HG02970 (cell line): ENCODE measurements at regions not wholly inside any gene's neighbourhood (a gene's known extent, or its start where the extent isn't known, plus 50 kb on each side); places are given as distances from the start of the nearest gene placed in this dataset.
"Not testable (repeated sequence)": the region's sequence is repeated elsewhere in the genome, so short reads cannot be mapped to it uniquely, and the experiment has no call there.

Source experiments
- ATAC-seq: cut with Tn5 transposase; IDR thresholded peaks from one replicate; pipeline ENCODE4 v1.9.1; 2021; ENCODE audit warnings: mild to moderate bottlenecking, moderate library complexity, moderate number of reproducible peaks; ENCODE audit not compliant: unreplicated experiment, low FRiP score

DNA sequence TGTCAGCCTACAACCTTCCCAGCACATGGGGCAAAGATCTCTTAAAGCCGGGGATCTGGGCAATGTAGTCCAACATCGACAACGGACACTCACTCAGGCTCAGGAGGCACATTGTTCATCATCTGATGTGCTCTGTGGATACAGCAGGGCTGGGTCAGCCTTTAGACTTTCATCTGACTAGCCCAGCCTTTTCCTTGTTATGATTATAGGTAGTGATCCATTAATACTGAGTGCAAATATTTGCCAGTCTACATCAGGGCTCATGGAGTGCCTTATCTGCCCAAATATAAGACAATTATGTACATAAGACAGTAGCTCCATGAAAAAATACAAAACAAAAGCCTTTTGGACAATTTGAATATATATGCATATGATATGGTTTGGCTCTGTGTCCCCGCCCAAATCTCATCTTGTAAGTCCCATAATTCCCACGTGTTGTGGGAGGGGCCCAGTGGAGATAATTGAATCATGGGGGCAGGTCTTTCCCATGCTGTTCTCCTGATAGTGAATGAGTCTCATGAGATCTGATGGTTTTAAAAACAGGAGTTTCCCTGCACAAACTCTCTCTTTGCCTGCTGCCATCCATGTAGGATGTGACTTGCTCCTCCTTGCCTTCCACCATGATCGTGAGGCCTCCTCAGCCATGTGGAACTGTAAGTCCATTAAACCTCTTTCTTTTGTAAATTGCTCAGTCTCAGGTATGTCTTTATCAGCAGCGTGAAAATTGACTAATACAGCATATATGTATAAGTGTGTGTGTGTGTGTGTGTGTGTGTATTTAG, 248.5 kb upstream of the FOXN3 start:
- ATAC-seq = not testable (repeated sequence)

DNA sequence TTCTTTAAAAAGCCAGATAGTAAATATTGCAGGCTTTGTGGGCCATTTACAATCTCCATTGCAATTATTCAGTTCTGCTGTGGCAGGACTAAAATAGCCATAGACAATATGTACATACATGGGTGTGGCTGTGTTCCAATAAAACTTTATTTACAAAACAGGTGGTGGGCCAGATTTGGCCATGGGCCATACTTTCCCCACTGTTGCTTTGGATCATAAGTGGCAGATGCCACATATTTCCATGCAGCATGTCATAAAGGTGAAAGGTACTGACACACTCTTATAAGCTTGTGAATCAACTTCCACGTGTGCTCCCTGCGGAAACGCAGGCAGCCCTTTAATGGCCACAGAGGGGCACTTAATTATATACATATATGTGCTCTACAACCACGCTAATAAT, 244.4 kb upstream of the FOXN3 start:
- ATAC-seq = no peak

GRCh38 chr14:89660625-89661233, 243.7 kb upstream of the FOXN3 start:
- ATAC-seq = not testable (repeated sequence)

GRCh38 chr14:89660166-89660565, 243.1 kb upstream of the FOXN3 start:
- ATAC-seq = no peak

DNA sequence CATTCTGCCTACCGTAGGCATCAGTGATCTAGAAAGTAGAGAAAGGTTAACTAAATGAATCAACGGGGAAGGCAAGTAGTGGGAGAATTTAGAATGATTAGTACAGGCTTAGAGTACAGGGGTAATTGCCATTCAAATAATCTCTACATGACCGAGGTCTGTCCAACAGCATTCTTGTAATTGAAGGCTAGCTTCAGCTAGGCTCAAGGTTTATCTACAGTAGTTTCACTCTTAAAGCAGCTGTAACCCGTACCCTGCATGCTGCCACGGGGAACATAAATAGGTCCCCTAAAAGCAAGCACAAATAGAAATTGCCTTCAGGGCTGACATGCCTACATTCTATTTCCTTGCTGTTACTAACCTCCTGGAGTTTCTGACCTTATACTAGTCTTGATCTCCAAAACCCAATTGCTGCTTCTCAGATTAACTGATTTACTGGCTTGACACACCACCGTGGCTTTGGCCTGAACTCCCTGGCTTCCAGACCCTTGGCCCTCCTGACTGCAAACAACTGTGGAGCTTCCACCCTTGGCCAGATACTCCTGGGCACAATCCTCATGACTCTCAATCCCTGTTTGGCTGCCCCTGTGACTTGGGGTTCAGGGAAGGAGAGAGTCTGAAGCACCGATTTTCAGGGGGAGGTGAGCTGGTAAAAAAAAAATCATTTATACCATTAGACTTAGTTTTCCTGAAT, 242.1 kb upstream of the FOXN3 start:
- no peak for ATAC-seq

DNA sequence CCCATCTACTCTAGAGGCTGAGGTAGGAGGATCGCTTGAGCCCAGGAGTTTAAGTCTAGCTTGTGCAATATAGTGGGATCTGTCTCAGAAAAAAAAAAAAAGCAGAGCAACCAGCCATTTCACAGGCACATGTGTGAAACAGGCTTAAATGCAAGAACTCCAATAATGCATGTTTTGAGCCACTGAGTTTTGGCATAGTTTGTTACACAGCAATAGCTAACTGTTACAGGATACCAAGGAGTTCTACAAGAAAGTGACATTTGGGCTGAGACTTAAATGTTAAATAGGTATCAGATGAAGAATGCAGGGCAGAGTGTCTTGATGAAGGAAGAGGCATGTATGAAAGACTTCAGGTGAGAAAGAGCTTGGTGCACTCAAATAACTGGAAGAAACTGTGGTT, 240.0 kb upstream of the FOXN3 start:
- no peak for ATAC-seq

DNA sequence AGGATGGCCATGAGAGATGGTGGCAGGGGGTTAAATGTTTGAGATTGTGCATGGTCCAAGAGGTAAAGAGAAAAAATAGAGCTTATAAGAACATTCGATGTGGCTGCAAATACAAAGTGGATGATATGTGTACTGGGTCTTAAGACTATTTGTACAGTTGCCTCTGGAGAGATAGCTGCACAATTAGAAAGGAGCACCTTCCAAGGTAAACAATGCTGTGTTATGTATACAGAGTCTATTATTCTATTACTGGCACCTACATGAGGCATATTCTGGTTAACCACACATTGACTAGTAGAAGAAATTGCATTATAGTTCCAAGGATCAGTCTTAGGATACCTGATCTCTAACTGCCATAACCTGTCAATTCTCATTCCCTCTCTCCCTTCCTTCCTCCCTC, 238.0 kb upstream of the FOXN3 start:
- ATAC-seq = no peak

DNA sequence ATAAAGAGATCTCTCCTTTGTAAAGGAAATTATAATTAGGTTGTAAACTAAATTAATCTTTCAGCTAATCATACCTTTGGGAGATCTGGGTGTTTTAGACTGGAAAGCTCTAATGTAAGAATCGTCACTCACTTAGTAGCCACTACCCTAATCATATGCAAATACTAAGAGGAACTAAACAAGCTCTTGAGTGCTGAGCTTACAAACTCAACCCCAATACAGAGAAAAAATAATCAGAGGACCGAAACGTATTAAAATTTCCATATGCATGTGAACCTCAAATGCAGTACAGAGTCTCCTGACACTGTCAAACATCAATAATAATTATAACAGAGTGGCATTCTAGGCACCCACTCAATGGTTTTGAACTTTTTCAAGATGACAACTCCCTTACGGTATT, 235.3 kb upstream of the FOXN3 start:
- ATAC-seq = no peak

DNA sequence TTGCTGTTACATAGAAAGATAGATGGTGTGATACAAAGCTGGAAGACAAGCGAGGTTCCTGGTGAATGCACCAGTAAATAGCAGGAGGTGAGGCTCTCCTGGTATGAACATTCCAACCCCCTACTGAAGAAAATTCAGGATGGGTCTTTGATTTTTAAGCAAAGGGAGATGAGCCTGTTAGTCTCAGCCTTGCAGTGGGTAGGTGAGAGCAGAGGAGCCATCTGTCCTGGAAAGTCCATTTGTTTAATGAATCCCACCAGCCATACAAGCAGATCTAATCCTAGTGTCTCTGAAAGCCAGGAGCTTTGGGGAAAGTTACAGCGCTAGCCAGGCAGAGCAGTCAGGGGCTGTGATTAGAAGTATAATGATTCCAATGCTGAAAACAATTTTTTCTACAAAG, 234.8 kb upstream of the FOXN3 start:
- no peak for ATAC-seq

- no peak for ATAC-seq
Measured at GRCh38 chr14:89650077-89650978, 233.3 kb upstream of the FOXN3 start.

- ATAC-seq = no peak
Measured at GRCh38 chr14:89649451-89650075, 232.5 kb upstream of the FOXN3 start.

- no peak for ATAC-seq
Measured at GRCh38 chr14:89648924-89649323, 231.9 kb upstream of the FOXN3 start.

DNA sequence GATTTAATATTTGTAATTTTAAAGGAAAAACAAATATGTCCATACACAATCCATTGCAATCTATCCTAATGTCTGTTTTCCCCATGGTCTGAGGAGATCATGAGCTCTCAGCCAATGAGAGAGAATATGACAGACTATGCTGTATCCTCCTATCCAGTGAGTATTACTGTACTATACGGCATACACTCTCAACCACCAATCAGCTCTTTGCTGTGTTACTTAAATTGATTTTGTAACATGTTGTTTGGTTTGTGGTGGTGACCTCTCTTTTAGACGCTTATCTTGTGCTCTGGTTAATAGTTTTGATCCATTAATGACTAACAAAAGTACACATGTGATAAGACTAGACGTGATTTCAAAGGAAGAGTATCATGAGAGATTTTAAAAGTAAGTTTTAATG, 231.5 kb upstream of the FOXN3 start:
- ATAC-seq = no peak

DNA sequence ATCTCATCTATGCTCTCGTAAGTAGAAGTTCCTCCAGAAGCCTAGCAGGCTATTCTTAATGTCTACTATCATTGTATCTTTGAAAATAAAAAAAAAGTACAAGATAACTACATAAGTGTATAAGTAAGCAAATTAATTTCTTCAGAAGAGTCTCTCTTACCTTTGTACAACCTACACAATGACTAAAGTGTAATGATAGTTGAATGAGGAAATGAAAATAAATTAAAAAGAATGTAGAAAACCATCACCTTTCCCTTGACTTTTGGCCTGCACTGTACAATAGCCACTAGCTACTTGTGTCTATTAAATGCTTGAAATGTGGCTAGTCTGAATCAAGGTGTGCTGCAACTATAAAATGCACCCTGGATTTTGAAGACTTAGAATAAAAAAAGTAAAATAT, 229.9 kb upstream of the FOXN3 start:
- no peak for ATAC-seq

GRCh38 chr14:89644641-89645040, 227.6 kb upstream of the FOXN3 start:
- no peak for ATAC-seq

DNA sequence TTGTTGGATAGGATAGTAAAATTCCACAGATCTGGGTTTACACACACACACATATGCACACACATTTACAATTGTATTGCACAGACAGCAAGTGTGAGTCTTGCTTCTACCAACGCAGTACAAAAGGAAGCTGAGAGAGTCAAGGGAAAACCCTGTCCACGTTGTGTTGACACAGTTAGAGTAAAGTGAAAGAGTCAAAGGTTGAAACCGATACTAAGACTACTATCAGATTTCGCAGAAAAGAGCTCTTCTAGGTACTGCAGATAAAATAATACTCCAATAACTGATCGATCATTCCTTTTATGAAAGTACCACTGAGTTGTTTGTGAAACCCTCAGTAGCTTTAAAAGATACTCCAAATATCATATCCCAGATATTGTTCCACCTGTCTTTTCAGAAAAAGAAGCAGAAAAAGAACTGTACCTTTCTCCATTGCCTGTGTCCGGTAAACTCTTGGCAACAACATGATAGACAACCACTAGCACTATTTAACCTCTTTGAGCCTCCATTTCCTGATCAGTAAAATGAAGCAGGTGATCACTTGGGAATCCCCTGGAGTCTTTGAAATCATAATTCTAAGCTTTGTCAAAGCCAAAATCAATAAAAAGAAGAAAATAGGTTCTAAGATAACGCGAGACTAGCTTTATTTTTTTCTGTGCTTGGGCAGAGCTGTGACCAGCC, 224.6 kb upstream of the FOXN3 start:
- peak; percentile 98 for ATAC-seq

DNA sequence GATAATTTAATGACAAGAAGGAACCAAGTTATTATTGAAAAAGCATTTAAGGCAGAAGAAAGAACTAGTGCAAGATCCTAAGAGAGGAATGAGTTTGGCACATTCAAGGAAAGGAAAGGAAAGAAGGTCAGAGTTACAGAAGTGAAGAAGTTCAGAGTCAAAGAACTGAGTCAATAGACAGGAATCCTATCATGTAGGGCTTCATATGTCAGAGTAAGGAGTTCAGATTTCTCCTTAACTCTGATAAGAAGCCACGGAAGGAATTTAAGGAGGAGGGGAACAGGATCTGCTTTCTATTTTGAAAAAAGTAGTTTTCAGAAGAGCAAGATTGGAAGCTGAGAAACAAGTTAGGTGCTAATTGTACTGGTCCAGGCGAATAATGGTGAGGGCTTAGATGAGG, 223.1 kb upstream of the FOXN3 start:
- ATAC-seq = no peak

DNA sequence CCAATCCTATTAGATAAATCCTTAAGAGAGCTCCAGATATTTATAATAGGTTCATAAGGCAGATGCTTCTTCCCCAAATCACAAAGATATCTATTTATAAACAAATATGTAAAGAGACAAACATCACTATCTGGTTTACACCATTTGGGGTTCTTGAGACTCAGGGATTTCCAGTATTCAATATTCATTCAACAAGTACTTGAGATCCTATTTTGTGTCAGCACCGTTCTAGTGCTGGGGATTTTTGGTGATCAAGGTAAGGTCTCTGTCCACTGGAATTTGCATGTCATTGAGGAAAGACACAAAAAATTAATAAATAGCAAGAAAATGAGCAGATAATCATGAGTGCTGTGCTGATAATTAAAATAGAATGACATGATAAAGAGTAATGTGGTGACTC, 222.7 kb upstream of the FOXN3 start:
- no peak for ATAC-seq

GRCh38 chr14:89638891-89639290, 221.9 kb upstream of the FOXN3 start:
- ATAC-seq = no peak

- no peak for ATAC-seq
Measured at GRCh38 chr14:89637581-89637980, 220.5 kb upstream of the FOXN3 start.
